GOT3 (cell line): ENCODE measurements at regions not wholly inside any gene's neighbourhood (a gene's known extent, or its start where the extent isn't known, plus 50 kb on each side); places are given as distances from the start of the nearest gene placed in this dataset.
"Not testable (repeated sequence)": the region's sequence is repeated elsewhere in the genome, so short reads cannot be mapped to it uniquely, and the experiment has no call there.

Experiments used
- DNase-seq: peaks from one replicate; lab custom pipeline; 2025; ENCODE audit warnings: mixed read lengths; lab: John Stamatoyannopoulos, UW

DNA sequence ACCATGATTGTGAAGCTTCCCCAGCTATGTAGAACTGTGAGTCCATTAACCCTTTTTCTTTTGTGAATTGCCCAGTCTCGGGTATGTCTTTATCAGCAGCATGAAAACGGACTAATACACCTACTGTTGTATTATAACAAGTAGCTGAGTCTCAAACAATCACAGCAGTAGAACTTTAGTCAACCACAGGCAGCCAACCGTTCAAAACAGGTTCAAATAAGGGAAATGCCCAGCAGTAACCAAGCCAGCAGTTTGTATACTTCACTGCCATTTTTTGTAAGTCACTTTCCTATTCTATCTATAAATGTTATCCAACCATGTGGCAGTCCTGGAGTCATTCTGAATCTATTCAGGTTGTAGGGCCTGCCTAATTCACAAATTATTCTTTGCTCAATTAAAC lies 1560.6 kb upstream of the SLC39A10 start:
- DNase-seq = no peak

DNA sequence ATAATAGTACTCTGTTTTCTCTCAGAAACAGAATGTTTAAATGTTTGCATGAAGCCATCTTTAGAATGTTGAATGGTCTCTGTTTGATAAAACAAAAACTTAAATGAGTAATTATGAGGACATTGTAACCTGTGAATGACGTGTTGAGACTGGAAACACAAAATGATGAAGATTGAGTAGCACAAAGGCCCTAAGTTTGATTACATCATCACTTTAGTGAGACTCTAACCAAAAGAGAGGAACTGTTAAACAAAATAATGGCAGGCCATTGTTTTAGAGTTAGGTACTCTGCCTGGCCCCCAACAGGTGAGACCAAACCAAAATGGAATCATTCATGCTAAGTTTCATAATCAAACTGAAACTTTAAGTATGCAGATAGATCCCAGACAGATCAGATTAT lies 1561.7 kb upstream of the SLC39A10 start:
- no peak for DNase-seq

DNA sequence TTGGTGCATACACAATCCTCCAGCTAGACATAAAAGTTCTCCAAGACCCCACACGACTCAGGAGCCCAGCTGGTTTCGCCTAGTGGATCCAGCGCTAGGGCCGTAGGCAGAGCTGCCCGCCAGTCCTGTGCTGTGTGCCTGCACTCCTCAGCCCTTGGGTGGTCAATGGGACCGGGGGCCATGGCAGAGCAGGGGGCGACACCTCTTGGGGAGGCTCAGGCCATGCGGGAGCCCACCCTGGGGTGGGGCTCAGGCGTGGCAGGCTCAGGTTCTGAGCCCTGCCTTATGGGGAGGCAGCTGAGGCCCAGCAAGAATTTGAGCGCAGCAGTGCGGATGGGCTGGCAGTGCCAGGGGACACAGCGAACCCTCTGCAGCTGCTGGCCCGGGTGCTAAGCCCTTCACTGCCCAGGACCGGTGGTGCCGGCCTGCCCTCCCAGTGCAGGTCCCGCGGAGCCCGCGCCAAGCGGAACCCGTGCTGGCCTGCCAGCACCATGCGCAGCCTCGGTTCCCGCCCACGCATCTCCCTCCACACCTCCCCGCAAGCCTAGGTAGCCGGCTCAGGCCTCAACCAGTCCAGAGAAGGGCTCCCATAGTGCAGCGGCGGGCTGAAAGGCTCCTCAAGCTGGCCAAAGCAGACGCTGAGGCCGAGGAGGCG lies 1566.6 kb upstream of the SLC39A10 start:
- DNase-seq = no peak

DNA sequence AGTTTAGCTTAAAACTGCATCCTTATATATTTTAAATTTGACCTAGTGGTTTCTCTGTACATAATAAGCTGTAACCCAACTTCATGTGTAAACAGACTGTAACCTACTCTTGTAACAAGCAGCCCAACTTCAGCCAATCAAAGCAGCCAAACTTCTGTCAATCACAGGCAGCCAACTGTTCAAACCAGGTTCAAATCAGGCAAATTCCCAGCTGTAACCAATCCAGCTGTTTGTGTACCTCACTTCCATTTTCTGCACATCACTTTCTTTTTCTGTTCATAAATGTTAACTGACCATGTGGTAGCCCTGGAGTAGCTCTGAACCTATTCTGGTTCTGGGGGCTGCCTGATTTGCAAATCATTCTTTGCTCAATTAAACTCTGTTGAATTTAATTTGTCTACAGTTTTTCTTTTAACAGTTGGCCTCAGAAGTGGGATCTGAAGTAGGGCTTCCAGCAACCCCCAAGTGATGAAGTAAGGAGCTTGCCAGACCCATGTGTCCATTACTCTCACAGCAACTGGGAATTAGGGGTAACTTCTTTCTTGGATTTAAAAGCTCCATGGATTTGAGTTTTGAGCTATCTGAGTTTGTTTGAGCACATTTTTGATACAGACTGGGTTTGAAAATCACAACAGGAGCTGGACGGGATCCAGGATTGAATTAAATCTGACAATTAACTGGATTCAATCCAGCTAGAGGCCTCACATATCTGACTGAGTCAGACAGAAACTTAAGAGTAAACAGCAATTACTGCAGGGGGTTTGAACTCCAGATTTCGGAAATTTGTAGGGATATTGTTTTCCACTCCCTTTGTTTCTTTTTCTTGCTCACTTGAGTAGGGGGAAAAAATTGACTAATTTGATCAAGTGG lies 1569.7 kb upstream of the SLC39A10 start:
- DNase-seq = no peak

DNA sequence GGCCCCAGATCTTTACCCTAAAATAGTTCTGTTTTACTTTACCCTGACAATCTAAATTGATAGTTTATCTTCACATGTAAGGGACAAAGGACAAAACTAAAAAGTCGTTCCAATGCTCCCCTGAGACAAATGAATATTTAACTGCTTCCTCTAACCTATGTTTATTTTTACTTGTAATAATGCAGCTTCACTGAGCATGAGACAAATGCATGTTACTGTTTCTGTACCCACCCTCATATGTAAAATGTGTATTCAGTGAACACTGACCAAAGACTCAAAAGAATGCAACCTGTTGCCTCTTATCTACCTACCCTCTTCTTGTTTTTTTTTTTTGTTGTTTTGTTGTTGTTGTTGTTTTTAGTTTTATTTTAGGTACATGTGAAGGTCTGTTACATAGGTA lies 1570.9 kb upstream of the SLC39A10 start:
- DNase-seq = no peak

DNA sequence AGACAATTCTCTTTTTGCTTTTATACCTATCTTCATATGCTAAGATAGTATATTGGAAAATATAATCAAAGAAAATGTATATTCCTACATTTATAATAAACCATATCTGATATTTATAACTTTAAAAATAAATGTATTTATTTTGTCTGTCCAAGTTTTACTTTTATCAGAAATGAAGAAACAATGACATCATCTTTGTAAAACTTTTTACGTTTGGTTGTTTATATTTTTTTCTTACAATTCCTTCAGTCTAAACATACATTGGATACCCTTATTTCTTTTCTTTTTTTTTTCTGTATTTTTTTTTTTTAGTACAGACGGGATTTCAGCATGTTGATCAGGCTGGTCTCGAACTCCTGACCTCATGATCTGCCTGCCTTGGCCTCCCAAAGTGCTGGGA lies 1577.0 kb upstream of the SLC39A10 start:
- DNase-seq = no peak

DNA sequence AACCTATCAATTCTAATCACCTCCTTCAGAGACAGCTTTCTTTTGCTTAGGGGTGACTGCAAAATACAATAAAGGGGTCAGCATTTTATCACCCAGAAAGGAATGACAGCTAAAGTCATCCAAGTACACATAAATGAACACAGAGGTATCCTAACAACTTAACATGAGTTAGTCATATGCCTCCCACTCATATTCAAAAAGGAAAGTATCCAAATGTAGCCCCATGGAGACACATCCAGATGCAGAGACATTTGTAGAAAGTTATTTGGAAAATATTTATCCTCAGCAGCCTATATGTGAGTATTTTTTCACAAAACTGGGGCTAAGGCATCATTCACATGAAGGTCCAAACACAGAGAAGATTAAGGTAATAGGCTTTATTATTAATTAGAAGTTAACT lies 1579.7 kb upstream of the SLC39A10 start:
- no peak for DNase-seq

DNA sequence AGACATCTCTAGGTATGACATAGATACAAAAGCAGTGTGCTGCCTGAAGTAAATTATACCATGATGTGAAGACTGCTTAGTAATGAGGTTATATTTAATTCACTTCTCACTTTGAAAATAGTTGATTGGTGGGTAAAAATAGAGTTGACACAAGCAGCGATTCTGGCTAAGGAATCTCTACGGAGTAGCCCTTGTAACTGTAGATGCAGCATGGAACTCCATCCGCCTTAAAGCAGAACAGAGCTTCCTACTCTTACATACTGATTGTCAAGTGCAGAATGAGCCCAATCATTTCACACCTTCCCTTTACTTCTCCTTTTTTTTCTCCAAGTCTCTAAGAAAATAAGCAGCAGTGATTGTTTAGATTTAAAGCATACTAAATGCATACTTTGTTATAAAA lies 1594.6 kb upstream of the SLC39A10 start:
- DNase-seq = no peak

DNA sequence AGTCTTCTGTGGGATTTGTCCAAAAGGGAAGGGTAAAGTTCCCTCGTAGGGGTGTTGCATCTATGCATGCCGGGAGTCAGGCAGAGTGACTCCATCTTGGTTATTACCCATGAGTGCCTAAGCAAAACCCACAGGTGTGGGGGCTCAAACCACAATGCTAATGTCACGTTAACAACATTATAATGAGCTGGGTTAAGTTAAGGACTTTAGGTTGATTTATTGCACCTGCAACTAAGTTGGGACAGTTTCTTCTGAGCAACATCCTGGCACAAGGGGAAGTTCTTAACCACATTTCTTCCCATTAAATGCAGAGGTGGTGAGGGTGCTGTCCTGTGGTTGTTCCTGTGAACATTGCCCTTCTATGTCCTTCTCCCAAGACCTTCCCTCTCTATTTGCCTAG lies 1596.8 kb upstream of the SLC39A10 start:
- DNase-seq = no peak

DNA sequence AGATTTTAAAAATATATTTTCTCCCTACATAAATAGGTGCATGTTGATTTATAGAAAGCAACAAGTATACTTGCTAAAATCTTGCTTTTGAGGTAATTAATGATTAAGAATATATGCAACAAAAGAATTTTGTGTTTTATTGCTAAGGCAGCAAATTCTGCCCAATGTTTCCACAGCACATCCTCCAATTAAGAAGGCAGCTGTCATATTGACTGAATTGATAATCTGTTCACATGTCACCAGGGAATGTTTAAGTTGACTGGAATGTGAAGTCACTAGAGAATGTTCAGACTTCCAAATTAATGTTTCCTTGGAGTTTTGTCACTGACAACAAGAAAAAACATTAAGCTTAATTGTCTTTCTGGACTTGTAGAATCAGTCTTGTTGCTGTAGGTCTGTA lies 1602.7 kb upstream of the SLC39A10 start:
- no peak for DNase-seq

DNA sequence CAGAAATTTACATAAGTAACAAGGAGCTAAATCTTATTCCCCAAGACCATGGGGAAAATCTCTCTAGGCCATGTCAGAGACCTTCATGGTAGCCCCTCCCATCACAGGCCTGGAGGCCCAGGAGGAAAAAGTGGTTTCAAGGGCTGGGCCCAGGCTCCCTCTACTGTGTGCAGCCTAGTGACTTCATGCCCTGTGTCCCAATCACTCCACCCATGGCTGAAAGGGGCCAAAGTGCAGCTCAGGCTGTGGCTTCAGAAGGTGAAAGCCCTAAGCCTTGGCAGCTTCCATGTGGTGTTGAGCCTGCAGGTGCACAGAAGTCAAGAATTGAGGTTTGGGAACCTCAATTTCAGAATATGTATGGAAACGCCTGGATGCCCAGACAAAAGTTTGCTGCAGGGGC lies 1612.7 kb upstream of the SLC39A10 start:
- DNase-seq = no peak

DNA sequence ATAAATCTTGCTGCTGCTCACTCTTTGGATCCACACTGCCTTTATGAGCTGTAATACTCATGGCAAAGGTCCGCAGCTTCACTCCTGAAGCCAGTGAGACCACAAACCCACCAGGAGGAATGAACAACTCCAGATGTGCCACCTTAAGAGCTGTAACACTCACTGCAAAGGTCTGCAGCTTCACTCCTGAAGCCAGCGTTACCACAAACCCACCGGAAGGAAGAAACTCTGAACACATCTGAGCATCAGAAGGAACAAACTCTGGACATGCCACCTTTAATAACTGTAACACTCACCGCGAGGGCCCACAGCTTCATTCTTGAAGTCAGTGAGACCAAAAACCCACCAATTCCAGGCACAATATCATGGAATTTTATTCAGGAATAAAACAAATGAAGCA lies 1635.9 kb upstream of the SLC39A10 start:
- DNase-seq = not testable (repeated sequence)

DNA sequence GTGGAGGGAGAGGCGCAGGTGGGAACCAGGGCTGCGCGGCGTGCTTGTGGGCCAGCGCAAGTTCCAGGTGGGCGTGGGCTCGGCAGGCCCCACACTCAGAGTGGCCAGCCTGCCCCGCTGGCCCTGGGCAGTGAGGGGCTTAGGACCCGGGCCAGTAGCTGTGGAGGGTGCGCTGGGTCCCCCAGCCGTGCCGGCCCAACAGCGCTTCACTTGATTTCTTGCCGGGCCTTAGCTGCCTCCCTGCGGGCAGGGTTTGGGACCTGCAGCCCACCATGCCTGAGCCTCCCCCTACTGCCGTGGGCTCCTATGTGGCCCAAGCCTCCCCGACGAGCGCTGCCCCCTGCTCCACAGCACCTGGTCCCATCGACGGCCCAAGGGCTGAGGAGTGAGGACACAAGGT lies 1636.9 kb upstream of the SLC39A10 start:
- no peak for DNase-seq

DNA sequence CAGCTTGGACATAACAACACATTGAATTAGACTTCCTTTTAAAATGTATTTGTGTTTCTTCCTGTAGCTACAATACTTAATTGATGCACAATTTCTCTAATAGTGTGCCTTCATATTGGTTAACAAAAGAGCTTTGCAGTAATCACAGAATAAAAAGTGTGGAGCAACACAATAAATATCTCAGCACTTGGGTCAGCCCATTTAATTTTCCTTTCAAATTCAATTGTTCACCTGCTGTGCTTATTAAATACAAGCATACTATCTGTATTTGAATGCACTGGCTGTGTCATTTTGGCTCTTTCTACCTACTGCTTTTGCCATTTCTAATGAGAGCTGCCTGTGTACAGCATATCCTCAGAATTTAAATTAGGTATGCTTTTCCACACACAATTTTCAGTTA lies 1641.3 kb upstream of the SLC39A10 start:
- no peak for DNase-seq

DNA sequence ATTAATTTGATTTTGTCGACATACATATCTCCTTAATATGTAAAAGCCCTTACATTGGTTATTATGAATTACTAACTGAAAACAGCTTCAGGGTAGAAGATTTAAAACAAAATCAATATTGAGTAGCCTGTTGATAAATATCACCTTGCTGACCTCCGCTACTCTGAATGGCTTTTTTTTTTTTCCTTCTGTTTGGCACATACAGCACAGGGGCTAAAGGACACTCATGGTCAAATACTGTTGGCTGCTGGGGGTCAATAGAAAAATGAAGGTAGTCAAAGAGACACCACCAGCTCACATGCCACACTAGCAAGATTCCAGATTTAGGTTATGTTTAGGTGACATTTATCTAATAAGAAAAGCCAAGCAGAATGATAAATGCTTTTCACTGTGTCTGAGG lies 1642.4 kb upstream of the SLC39A10 start:
- DNase-seq = no peak

DNA sequence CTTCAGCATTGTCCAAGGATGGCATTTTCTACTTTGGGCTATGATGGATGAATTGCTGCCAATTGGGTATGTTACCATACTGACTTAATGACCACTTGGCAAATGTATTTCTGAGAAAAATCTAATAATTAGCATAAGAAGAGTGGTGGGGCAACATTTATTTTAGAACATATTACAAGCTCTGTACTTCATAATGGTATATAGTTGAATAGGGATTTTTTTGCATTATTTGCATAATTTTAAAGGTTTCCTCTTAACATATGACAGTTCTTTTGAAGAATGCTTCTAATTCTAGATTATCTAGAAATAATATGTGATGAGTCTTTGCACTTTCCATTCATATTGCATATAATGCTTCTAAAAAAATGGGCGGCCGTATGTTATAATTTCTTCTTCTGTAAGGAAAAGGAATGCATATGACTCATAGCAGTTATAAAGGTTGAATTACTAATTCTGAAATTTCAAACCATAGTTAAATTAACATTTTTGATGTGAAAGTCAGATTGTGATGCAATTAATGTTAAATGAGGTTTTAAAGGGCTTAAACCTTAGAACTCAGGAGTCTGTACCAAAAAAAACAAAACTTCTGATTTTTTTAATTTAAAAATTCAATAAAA lies 1652.3 kb upstream of the SLC39A10 start:
- DNase-seq = no peak

DNA sequence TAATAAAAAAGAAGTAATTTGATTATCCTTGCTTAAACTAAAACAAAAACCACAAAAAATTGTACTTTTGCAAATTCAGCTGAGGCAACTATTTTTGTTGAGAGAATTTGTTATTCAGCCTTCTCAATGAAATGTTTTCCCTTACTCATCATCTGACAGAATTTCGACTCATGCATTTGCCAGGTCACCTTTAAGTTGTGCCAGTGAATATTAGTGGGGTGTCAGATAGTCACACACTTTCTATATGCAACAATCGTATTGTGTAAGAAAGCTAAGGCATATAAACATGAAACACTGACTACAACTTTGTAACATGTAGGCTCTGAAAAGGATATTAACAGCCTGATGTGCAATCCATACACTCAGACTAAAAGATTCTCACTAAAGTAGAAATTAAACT lies 1653.1 kb upstream of the SLC39A10 start:
- no peak for DNase-seq

DNA sequence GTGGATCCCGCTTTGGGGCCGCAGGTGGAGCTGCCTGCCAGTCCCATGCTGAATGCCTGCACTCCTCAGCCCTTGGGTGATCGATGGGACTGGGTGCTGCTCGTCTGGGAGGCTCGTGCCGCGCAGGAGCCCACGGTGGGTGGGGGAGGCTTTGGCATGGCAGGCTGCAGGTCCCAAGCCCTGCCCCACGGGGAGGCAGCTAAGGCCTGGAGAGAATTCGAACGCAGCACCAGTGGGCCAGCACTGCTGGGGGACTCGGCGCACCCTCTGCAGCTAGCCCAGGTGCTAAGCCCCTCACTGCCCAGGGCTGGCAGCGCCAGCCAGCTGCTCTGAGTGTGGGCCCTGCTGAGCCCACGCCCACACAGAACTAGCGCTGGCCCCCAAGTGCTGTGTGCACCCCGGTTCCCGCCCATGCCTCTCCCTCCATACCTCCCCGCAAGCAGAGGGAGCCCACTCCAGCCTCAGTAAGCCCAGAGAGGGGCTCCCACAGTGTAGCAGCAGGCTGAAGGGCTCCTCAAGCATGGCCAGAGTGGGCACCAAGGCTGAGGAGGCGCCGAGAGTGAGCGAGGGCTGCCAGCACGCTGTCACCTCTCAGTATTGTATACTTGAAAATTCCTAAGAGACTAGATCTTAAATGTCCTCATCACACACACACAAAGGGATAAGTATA lies 1654.2 kb upstream of the SLC39A10 start:
- DNase-seq = no peak

DNA sequence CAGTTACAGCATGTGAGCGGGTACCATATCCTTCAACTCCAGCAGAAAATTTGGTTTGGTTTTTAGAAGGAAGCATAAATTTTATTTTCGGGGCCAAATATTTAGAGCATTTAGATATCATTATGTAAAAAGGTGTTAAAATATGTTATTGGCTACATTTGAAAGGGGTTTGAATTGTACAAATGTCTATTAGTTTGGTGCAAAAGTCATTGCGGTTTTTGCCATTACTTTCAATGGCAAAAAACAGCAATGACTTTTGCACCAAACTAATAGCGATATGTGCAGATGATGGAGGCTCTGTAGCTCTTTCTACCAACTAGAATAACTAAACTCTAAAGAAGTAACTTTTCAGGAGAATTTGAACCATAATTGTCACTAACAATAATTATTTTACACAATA lies 1666.2 kb upstream of the SLC39A10 start:
- DNase-seq = no peak

DNA sequence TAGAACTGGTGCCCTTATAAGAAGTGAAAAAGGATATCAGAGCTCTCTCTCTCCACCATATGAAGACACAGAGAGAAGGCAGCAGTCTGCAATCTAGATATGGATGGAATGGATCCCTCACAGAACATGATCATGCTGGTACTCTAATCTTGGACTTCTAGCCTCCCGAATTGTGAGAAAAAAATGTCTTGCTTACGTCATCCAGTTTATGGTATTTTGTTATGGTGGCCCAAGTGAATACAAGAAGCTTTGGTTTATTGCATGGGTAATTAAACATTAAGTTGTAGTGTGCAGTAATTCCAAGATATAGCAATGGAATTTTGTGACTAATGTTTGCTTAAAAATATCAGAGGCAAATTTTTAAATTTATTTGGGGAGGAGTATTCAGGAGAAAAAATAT lies 1667.4 kb upstream of the SLC39A10 start:
- no peak for DNase-seq

DNA sequence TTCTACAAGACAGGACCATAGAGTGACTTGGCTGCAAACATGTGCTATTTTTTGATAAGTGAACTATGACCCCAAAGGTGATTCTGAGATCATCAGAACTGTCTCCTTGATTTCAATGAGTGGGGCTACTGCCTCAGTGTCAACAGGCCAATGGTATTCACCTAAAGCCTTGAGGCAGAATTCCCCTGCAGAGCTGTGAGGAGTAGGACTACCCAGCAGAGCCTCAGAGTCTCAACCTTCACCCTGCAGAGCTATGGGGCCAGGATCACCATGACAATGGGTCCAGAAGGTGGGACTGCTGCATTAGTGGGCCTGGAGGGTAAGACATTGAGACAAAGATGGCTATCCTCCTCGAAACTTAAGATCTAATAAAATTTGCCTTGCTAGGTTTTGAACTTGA lies 1668.2 kb upstream of the SLC39A10 start:
- DNase-seq = no peak

DNA sequence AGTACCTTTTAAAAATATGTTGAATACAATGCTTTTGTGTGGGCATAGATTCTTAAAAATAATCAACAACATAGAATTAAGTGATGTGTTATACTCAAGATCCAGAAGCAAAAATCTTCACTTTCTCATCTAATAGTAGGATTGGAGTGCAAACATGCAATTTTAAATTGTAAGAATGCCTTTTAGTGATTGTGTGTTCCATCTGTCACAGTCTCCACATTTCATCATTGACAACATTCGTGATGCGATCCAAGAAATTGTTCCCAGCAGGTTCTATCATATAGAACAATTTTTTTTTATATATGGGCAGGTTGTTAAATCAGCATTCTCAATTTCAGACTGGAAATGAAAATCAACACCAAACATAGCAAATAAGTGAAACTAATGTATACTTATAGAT lies 1671.8 kb upstream of the SLC39A10 start:
- DNase-seq = no peak

DNA sequence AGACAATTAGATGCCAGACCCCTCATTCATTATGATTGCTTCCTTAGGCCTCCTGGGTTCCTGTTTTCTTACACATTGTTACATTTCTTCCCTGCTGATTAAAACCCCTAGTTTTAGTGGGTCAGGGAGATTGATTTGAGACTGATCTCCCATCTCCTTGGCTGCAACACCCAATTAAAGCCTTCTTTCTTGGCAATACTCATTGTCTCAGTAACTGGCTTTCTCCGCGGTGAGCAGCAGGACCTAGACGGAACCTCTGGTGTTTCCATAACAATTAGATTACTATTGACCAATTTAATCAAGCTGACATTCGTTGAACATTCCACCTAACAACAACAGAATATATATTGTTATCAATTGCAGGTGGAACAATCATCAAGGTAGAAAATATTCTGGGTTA lies 1676.4 kb upstream of the SLC39A10 start:
- no peak for DNase-seq
